ENCODE measurements at regions not wholly inside any gene's neighbourhood (a gene's known extent, or its start where the extent isn't known, plus 50 kb on each side); places are given as distances from the start of the nearest gene placed in this dataset.

- Histone ChIP-seq H3K27ac (ENCODE audit: low read depth, low read length) (no peak overlapping the region), H3K36me3 (ENCODE audit: insufficient read depth, low read length) (no peaks in the 10 kb centered on the region), H3K9me3 (ENCODE audit: low read depth, low read length) (no peaks in the 10 kb centered on the region), H3K79me2 (ENCODE audit: insufficient read depth, low read length) (no peaks in the 10 kb centered on the region), H3K4me3 (ENCODE audit: insufficient read depth, low read length) (no peak overlapping the region), H4K20me1 (ENCODE audit: insufficient read depth, low read length) (no peaks in the 10 kb centered on the region), H3K4me2 (ENCODE audit: insufficient read depth, low read length) (no peak overlapping the region), H2AFZ (ENCODE audit: low read length) (peak overlapping the region; percentile 11), H3K27me3 (ENCODE audit: insufficient read depth, low read length) (no peaks in the 10 kb centered on the region), H3K4me1 (ENCODE audit: insufficient read depth, low read length) (no peaks in the 10 kb centered on the region)
- DNase-seq (ENCODE audit: insufficient read length, low spot score, missing footprints) = no peak
- TF ChIP-seq CTCF (IDR thresholded peaks at IDR 0.05; ENCODE audit: extremely low read depth, low read depth, low read length) = peak; percentile 7
These were observed 544.0 kb upstream of the ADGRL3 start for GRCh38 chr4:60656171-60656570.

- Histone ChIP-seq H3K27ac (ENCODE audit: low read depth, low read length) (no peak overlapping the region), H3K4me1 (ENCODE audit: insufficient read depth, low read length) (no peaks in the 10 kb centered on the region), H4K20me1 (ENCODE audit: insufficient read depth, low read length) (no peaks in the 10 kb centered on the region), H3K4me3 (ENCODE audit: insufficient read depth, low read length) (no peak overlapping the region), H3K36me3 (ENCODE audit: insufficient read depth, low read length) (no peaks in the 10 kb centered on the region), H2AFZ (ENCODE audit: low read length) (peak overlapping the region; percentile 9), H3K9me3 (ENCODE audit: low read depth, low read length) (no peaks in the 10 kb centered on the region), H3K79me2 (ENCODE audit: insufficient read depth, low read length) (no peaks in the 10 kb centered on the region), H3K4me2 (ENCODE audit: insufficient read depth, low read length) (no peak overlapping the region), H3K27me3 (ENCODE audit: insufficient read depth, low read length) (no peaks in the 10 kb centered on the region)
- no peak for TF ChIP-seq CTCF (IDR thresholded peaks at IDR 0.05; ENCODE audit: extremely low read depth, low read depth, low read length)
- DNase-seq (ENCODE audit: insufficient read length, low spot score, missing footprints) = no peak
These were observed 543.1 kb upstream of the ADGRL3 start for GRCh38 chr4:60657041-60657440.

- H3K27me3 ChIP-seq (ENCODE audit: insufficient read depth, low read length) = no peaks in the 10 kb centered on the region
- H4K20me1 ChIP-seq (ENCODE audit: insufficient read depth, low read length) = no peaks in the 10 kb centered on the region
- H2AFZ ChIP-seq (ENCODE audit: low read length) = peak overlapping the region; percentile 61
- no peaks in the 10 kb centered on the region for H3K4me1 ChIP-seq (ENCODE audit: insufficient read depth, low read length)
- H3K79me2 ChIP-seq (ENCODE audit: insufficient read depth, low read length) = no peaks in the 10 kb centered on the region
- peak overlapping the region; percentile 19 for H3K4me3 ChIP-seq (ENCODE audit: insufficient read depth, low read length)
- no peak for DNase-seq (ENCODE audit: insufficient read length, low spot score, missing footprints)
- H3K27ac ChIP-seq (ENCODE audit: low read depth, low read length) = peak overlapping the region; percentile 37
- no peaks in the 10 kb centered on the region for H3K9me3 ChIP-seq (ENCODE audit: low read depth, low read length)
- TF ChIP-seq CTCF (IDR thresholded peaks at IDR 0.05; ENCODE audit: extremely low read depth, low read depth, low read length) = no peak
- no peaks in the 10 kb centered on the region for H3K36me3 ChIP-seq (ENCODE audit: insufficient read depth, low read length)
- peak overlapping the region; percentile 46 for H3K4me2 ChIP-seq (ENCODE audit: insufficient read depth, low read length)
These were observed 542.3 kb upstream of the ADGRL3 start for GRCh38 chr4:60657807-60658206.

GRCh38 chr4:60663769-60664168 lies 536.4 kb upstream of the ADGRL3 start:
- Histone ChIP-seq H2AFZ (ENCODE audit: low read length) (no peak overlapping the region), H3K79me2 (ENCODE audit: insufficient read depth, low read length) (no peaks in the 10 kb centered on the region), H3K4me3 (ENCODE audit: insufficient read depth, low read length) (no peak overlapping the region), H3K4me1 (ENCODE audit: insufficient read depth, low read length) (no peaks in the 10 kb centered on the region), H3K4me2 (ENCODE audit: insufficient read depth, low read length) (no peak overlapping the region), H3K27ac (ENCODE audit: low read depth, low read length) (no peak overlapping the region), H4K20me1 (ENCODE audit: insufficient read depth, low read length) (no peaks in the 10 kb centered on the region), H3K27me3 (ENCODE audit: insufficient read depth, low read length) (no peaks in the 10 kb centered on the region), H3K9me3 (ENCODE audit: low read depth, low read length) (no peaks in the 10 kb centered on the region), H3K36me3 (ENCODE audit: insufficient read depth, low read length) (no peaks in the 10 kb centered on the region)
- TF ChIP-seq CTCF (IDR thresholded peaks at IDR 0.05; ENCODE audit: extremely low read depth, low read depth, low read length) = no peak
- no peak for DNase-seq (ENCODE audit: insufficient read length, low spot score, missing footprints)

Measured in osteoblast (primary cell).